NCI-H1092 treated with DMSO at 0.1 percent for 48 hours (cell line): ENCODE measurements at regions not wholly inside any gene's neighbourhood (a gene's known extent, or its start where the extent isn't known, plus 50 kb on each side); places are given as distances from the start of the nearest gene placed in this dataset.
"Not testable (repeated sequence)": the region's sequence is repeated elsewhere in the genome, so short reads cannot be mapped to it uniquely, and the experiment has no call there.

ENCODE experiments used
- DNase-seq: peaks from one replicate; lab custom pipeline; 2025; lab: John Stamatoyannopoulos, UW

DNA sequence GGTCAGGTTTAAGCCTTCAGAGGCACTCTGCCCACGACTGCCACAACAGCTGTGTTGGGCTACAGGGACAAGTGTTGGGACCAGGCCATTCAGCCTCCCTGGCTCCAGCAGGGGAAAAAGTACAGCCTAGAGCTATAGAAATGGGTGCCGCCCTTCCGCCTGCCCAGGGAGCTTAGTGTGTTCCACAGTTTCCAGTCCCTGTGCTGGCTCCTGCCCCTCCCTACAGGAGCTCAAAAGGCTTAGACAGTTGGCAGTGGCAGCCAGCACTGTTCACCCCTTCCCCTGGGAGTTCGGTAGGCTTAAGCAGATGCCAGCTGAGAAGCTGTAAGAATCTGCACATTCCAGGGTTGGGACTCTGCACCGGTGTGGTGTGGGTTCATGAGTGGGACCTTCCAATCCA is 408.2 kb upstream of the INTU start:
- DNase-seq: no peak

DNA sequence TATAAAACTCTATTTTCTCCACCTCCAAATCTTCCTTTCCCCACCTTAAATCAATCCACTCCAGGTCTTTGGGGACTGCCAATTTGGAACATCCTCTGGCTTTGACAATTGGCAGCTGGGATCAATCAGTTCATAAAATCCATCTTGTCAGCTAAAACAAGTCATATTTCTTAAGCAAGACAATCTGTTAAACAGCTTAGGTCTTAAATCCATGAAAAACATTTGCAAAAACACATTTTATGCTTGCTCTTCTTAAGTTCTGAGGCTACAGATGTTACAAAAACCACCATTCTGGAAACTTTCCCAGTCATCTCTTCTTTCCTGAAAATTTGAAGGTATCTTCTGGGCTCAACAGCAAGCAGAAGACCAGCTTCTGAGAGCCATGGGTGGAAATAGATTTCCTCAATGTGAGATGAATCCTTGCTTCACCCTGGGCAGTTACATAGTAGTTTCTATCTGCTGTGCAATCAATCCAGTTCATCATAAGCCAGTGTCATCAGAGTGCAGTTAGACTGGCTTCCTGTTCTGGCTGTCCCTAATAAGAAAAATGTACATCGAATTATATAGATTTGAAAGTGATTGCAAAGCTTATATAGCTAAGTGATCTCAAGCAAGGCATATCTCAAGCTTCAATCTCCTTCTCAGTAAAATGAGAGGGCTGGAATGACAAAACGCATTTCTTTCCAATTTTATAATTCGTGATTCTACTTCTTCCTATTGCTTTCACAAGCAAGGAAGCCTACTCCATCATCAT is 402.7 kb upstream of the INTU start:
- DNase-seq: no peak

DNA sequence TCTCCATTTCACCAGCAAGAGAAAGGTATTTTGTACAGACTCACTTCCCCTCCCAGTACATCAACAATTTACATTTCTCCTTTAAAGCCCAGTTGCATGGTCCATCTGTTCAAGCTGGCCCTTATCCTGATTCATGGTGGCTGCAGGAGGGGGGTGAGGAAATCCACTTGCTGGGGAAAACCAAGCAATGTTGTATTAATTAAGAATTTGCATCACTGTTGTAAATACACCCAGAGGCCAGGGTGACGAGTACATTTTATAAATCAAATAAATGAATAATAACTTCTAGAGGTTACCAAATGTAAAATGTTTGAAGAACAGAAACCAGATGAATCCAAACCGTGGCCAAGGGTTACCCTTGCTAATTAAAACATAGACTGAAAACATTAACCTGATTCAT is 395.9 kb upstream of the INTU start:
- no peak for DNase-seq

DNA sequence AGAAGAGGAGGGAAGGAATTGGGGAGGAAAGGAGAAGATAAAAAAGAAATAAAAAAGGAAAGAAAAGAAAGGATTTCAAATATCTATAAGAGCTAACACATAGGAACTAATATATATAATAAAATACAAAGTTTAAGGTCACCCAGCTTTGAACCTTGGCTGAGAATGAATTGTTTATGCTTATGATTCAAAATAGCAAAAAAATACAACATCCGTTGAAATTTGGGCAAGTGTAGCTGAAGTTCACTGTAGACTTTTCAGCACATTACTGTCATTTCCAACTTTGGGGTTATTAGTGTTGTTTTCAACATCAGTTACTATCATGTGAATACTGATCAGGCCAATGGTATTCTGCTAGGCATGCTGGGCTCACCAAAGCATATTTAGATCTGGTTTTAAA is 395.2 kb upstream of the INTU start:
- no peak for DNase-seq

DNA sequence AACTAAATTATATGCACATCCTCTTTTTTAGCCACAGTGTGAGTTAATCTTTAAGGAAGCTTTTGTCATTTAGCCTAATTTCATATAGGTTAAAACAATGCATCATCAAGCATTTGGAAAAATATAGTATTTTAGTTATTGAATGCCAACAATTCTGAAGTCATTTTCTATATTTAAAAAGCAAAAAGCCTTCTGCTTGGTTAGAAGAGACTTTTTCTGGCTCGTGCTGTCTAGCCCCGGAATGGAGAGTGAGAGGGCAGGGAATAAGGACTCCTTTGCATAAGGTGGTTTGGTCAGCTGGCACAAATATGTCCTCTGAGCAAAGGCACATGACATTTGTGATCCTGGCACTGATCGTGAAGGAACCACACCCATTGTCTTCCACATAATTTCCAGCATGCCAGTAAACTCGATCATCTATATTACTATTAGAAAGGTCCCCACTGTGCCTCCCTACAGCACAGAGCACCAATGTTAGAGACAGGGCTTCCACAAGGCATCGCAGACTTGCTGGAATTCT is 393.7 kb upstream of the INTU start:
- DNase-seq: no peak

DNA sequence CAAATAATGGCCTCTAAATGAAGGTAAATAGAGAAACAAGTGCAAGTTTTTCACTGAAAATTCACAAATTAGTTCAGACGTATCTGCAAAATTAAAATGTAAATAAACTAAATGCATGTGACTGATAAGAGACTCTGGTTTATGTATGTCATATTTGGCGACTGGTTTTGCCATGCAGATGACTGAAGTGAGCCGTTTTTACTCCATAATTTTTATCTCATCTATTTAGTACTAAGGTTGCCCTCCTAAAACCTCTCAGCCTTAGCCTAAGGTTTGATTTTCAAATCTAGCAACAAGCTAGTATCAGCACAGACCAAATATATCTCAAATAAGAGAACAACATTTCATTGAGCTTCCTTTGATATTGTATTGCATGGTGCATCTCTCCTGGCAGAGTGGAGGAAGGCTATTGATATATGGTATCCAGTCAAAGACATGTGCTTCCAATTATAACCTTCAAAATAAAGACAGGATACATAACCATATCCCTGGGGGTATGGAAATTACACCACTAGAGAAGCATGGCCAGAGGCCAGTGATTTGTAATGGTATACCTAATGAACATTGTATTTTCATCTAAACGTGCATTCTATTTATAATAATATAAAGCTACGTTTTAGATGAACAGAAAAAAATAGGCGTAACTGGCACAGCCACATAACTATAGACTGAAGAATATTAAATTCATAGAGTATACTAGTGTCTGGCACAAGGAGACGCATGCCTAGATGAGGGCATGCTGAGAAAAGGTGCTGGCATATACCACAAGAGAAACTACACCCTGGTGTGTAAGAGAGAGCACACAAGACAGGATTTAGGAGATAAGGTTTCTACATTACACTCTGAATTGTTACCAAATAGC is 392.6 kb upstream of the INTU start:
- no peak for DNase-seq

DNA sequence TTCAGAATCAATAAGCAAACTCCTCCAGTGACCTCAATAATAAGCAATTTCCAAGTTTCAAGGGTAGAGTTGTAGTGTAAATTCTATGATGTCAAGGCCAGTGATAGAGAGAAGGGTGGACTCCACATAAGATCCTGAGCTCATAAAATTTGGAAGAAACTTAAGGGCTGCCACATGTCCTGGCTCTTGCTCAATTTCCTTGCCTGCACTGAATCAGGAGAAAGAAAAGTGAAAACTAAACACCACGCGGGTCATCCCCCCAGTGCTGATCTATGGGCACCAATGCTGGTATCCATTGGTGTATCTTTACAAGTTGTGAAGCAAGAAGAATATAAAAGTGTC is 392.0 kb upstream of the INTU start:
- no peak for DNase-seq

DNA sequence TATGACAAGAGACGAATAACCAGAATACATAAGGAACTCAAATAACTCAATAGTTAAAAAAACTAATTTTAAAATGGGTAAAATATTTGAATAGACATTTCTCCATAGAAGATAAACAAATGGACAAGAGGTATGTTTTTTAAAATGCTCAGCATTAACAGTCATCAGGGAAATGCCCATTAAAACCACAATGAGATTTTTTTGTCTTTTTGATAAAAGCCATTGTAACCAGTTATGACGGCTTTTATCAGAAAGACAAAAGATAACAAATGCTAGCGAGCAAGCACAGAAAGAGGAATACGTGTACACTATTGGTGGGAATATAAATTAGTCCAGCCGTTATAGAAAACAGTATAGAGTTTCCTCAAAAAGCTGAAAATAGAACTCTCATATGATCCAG is 388.2 kb upstream of the INTU start:
- no peak for DNase-seq

DNA sequence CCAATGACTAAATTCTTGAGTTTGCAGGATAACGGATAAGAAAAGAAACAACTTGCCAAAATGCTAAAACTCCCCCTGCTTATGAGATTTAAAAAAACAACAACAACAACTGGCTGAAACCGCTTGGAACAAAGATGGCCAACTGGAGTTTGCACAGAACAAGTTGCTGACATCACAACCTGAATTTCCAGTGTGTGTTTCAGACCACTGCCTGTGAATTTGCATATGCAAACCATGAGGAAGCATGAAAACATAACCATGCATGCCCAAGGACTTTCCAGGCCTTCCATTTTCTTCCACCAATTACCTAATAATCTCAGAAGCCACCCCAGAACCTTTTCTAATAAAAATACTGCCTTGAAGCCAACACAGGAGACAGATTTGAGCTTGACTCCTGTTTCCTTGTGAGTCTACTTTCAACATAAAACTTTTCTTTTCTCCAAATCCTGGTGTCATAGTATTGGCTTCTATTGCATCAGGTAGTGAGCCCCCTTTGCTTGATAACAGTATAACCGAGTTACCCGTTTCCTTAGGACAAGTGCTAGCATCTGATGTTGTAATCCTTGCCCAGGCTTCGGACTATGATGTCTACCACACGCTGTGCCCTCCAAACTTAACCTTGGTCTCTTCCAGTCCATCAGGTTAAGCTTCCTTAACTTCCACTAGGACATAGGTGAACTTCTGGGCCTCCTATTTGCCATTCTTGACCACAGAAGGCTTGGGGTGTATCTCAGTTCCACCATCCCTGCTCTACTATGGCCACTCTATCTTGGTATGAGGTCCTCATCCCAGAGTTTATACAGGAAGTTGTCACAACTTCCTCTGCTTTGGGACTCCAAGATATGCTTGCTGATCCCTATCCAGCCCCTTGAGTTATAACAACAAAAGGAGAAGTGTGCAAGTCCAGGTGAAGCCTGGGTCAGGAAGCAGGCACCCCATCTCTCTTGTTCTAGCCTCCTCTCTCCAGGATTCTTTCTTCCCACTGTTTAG is 385.5 kb upstream of the INTU start:
- DNase-seq: no peak

DNA sequence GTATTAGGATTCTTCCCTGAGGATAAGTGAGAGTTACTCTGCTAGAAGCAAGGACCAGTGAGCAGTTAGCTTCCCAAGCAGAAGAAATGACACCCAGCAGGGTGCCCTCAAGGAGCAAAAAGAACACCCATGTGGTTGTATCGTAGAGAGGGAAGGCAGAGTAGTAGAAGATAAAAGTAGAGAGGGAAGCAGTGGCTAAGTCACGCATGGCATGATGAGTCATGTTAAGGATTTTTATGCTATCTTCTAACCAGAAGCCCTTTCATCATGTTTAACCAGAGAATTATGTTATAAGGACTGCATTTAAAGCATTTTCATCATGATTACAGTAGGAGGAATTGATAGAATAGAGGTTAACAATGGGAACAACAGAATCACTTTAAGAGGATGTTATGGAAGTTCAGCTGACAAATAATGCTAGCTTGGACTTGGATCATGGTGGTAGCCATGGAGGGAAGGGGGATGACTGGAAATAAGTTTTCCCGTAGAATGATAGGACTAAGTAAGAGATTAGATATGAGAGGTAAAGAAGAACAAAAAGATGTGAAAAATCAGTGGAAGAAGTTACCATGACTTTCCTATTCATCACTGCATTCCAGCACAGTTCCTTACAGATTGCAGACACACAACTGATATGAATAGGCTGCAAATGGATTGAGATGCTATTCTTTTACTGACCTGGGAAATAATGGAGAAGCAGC is 383.5 kb upstream of the INTU start:
- no peak for DNase-seq

DNA sequence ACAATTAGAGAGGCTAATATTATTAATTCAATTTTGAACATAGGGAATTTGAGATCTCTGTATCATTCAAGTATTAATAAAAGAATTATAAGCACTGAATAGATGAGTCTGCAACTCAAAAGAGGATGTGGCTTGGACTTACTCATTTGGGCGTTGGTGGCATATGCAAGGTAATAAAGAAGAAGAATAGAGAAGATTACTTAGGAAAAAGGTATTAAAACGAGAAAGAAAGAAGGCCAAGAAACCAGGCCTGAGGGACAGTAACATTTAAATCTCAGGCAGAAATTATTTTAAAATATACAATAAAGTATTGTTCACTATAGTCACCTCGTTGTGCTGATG is 383.0 kb upstream of the INTU start:
- no peak for DNase-seq

DNA sequence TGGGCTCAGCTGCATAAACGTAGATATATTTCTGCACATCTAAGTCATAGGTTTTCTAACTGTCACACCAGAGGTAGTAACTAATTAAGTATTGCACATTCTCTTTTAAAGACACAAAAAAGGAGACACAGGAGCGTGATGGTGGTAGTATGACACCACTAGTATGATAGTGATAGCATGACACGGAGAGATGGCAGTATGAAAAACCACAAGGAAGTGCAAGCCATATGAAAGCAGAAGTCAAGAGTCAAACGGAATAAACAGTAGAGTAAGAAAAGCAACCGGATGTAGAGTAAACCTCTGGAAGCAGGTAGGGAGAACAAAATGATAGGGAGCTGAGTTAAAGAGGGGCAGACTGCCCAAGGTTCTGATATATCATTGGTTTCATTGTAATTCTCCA is 382.2 kb upstream of the INTU start:
- no peak for DNase-seq

DNA sequence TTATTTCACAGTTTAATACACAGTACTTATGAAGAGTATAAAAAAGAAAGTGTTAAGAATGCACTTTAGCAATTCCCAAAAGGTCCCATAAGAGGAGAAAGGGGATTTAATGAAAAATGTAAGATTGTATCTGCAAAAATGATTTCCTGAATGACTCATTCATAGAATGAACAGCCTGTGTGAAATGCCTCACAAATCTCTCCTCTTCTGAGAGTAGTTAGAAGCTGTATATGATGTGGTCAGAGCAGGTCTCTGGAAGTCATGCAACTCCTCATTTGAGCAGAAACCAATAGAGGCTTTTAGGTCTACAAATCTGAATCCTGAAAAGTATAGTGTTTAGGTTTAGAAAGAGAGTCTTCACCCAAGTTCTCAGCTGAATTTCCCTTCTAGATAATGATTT is 381.3 kb upstream of the INTU start:
- DNase-seq: no peak

DNA sequence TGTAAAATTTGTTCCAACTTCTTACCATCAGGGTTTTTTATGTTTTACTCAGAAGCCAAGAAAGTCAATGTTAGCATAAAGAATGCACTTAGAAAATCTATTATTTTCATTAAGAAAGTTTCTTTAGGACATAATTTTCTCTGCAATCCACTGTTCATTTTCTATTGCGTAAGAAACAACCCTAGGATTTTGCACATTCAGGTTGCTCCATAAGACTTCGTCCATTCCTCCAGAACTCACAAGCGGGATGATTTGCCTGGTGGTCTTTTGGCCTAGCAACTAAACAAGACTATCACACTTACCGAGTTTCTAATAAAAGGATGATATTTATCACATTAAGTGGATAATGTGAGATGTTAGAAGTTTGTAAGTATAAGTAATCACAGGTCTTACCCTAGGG is 376.3 kb upstream of the INTU start:
- no peak for DNase-seq

DNA sequence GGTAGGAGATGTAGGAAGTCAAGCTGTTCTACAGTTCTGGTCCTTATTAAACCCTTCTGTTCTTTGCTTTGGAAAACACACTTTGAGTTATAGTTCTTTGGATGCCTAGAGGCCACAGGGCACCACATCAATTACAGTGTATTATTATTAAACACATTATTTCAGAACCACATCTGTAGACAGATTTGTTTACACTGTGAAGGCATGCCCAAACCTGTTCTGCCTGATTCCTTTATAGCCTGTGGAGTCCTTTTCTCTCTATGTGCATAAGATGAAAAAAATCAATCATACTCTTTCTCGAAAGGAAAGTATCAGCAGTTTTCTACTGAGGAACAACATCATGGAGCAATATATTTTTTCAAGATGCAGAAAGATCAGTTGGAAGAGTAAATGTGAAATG is 371.3 kb upstream of the INTU start:
- no peak for DNase-seq

DNA sequence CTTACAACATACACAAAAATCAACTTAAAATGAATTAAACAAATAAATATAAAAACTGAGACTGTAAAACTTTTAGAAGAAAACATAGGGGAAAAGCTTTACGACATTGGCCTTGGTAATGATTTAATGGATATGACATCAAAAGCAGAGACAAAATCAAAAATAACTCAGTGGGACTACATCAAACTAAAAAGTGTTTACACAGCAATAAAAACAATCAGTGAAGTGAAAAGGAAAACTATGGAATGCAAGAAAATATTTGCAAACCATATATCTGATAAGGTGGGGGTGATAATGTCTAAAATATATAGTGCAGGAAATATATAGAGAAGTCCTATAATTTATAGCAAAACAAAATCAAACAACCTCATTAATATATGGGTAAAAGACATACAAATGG is 364.4 kb upstream of the INTU start:
- DNase-seq: no peak

DNA sequence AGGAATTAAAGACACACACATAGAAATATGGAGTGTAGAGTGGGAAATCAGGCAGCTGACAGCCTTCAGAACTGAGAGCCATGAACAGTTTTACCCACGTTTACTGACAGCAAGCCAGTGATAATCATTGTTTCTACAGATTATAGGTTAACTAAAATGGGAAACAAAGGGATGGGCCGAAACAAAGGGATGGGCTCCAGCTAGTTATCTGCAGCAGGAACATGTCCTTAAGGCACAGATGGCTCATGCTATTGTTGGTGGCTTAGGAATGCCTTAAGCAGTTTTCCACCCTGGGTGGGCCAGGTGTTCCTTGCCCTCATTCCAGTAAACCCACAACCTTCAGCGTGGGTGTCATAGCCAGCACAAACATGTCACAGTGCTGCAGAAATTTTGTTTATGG is 355.7 kb upstream of the INTU start:
- not testable (repeated sequence) for DNase-seq

DNA sequence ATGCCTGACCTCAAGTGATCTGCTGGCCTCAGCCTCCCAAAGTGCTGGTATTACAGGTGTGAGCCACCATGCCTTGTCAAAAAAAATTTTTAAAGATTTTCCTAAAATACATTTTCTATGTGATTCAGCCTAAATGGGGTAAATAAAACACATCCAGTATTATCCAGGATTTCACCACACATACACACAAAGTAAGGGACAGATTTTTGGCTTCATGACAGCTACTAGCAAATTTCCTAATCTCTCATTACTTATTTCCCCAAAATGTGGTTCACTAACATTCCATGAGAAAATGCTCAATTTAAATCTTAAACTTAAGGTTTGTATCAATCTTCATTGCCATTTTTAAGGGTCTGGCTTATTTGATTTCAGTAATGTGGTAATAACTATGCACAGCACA is 348.5 kb upstream of the INTU start:
- DNase-seq: no peak

DNA sequence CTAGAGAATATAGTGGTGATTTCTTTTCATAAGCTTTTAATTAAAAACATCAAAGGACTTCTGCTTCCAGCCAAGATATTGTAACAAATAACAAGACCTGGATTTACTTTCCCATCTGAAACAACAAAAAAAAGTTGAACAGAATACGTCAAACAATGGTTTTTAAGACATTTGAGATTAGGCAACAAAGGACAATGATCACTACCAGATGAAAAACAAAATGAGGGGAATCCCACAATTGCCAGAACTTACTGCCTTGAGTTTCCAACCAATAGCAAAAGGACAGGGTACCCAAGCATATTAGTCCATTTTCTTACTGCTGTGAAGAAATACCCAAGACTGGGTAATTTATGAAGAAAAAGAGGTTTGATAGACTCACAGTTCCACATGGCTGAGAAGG is 341.4 kb upstream of the INTU start:
- no peak for DNase-seq

DNA sequence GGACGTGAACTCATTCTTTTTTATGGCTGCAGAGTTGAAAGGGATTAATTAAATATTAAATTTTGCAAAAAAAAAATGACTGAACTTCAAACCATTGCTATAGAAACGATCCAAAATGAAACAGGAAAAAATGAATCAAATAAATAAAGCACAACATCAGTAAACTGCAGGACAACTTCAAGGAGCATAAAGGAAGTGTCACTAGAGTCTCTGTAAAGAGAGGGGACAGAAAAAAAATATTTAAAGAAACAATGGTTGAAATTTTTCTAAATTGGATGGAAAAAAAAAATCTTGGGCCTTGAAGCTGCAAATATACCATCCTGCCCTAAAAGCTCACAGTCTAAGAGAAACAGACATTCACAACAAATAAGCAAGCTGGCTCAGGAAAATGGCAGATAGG is 339.3 kb upstream of the INTU start:
- DNase-seq: no peak

DNA sequence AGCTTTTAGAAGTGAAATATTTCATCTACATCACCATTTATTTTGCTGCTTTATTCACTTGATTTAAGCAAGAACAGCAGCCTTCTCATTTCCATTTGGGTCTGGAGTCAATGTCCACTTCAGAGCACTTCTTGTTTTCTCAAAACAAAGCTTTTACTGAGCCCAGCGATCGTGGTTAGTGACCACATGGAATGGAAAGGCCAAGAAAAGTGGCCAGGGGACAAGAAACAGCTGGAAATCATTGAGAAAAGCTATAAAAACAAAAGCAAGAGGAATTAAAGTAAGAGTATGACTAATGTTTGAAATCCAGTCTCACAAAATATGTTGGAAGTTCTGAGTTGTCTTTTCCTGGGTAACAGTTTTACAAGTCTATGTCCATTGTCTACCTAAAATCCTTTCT is 328.4 kb upstream of the INTU start:
- no peak for DNase-seq

DNA sequence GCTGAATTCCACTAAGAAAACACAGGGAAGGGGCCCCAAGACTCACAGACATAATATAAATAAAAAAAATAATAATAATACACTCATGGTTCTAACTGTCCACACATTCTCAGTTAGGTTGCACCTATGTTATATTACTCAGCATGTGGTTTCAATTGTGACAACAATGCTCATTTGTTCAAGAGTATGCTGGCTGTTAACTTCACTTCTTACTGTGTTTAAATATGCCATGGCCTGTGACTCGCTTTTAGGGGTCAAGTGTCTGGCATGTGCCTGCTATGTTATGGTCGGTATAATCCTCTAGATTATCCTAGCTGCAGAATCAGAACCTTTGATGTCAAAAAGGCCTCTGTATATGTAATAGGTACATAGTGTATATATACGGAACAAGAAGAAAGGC is 324.8 kb upstream of the INTU start:
- no peak for DNase-seq
